SK-N-SH treated with all-trans-retinoic acid at 6 μM for 48 hours (cell line): ENCODE measurements at regions not wholly inside any gene's neighbourhood (a gene's known extent, or its start where the extent isn't known, plus 50 kb on each side); places are given as distances from the start of the nearest gene placed in this dataset.

ENCODE experiments used
- ATAC-seq: fragments of 200-7000 bp; cut with Tn5 transposase; 3 replicates; pipeline ENCODE4 v1.9.1; 2020; ENCODE audit warnings: mild to moderate bottlenecking, moderate library complexity
- ARNTL ChIP-seq: fragments of 450-650 bp; formaldehyde crosslinking; IDR thresholded peaks from 2 replicates; pipeline ENCODE4 v1.5.0; 2020; ENCODE audit warnings: low read depth, mild to moderate bottlenecking, moderate library complexity, borderline replicate concordance
- CSDC2 ChIP-seq: fragments of 250-450 bp; sonication (Bioruptor Pico); IDR thresholded peaks from 2 replicates; pipeline ENCODE4 v1.5.0; 2020; ENCODE audit warnings: mild to moderate bottlenecking, moderate library complexity
- CSRNP3 ChIP-seq: fragments of 250-450 bp; sonication (Bioruptor Pico); IDR thresholded peaks from 2 replicates; pipeline ENCODE4 v1.5.1; 2021; ENCODE audit warnings: mild to moderate bottlenecking, moderate library complexity
- ESRRG ChIP-seq: fragments of 250-450 bp; sonication (Bioruptor Pico); IDR thresholded peaks from 2 replicates; pipeline ENCODE4 v1.6.1; 2021; ENCODE audit warnings: mild to moderate bottlenecking
- GLIS3 ChIP-seq: fragments of 250-450 bp; sonication (Bioruptor Pico); IDR thresholded peaks from 2 replicates; pipeline ENCODE4 v1.5.0; 2020; ENCODE audit warnings: mild to moderate bottlenecking, moderate library complexity
- OSR1 ChIP-seq: fragments of 250-450 bp; sonication (Bioruptor Pico); IDR thresholded peaks from 2 replicates; pipeline ENCODE4 v1.8.0; 2022; ENCODE audit warnings: moderate library complexity, mild to moderate bottlenecking, inconsistent platforms
- PATZ1 ChIP-seq: fragments of 250-450 bp; sonication (Bioruptor Pico); IDR thresholded peaks from 2 replicates; pipeline ENCODE4 v1.8.0; 2020; ENCODE audit warnings: mild to moderate bottlenecking, moderate library complexity, borderline replicate concordance
- POU6F1 ChIP-seq: fragments of 250-450 bp; sonication (Bioruptor Pico); IDR thresholded peaks from 2 replicates; pipeline ENCODE4 v1.8.0; 2021; ENCODE audit warnings: low read depth, mild to moderate bottlenecking, moderate library complexity, borderline replicate concordance
- PPARA ChIP-seq: fragments of 250-450 bp; sonication (Bioruptor Pico); IDR thresholded peaks from 2 replicates; pipeline ENCODE4 v1.5.0; 2020; ENCODE audit warnings: mild to moderate bottlenecking, borderline replicate concordance
- RARB ChIP-seq: fragments of 250-450 bp; sonication (Bioruptor Pico); IDR thresholded peaks from 2 replicates; pipeline ENCODE4 v1.8.0; 2021; ENCODE audit warnings: mild to moderate bottlenecking, moderate library complexity
- SNAI2 ChIP-seq: fragments of 250-450 bp; sonication (Bioruptor Pico); IDR thresholded peaks from 2 replicates; pipeline ENCODE4 v1.5.0; 2020; ENCODE audit warnings: mild to moderate bottlenecking, moderate library complexity
- TCF4 ChIP-seq: fragments of 250-450 bp; sonication (Bioruptor Pico); IDR thresholded peaks from 2 replicates; pipeline ENCODE4 v1.8.0; 2021; ENCODE audit warnings: mild to moderate bottlenecking, moderate library complexity, borderline replicate concordance
- TOX ChIP-seq: fragments of 250-450 bp; sonication (Bioruptor Pico); IDR thresholded peaks from 2 replicates; pipeline ENCODE4 v1.8.0; 2021; ENCODE audit warnings: mild to moderate bottlenecking, moderate library complexity, borderline replicate concordance
- TSHZ2 ChIP-seq: fragments of 250-450 bp; sonication (Bioruptor Pico); IDR thresholded peaks from 2 replicates; pipeline ENCODE4 v1.5.0; 2020; ENCODE audit warnings: mild to moderate bottlenecking, moderate library complexity
- ZC3H10 ChIP-seq: fragments of 250-450 bp; sonication (Bioruptor Pico); IDR thresholded peaks from 2 replicates; pipeline ENCODE4 v1.5.1; 2021; ENCODE audit warnings: mild to moderate bottlenecking, moderate library complexity
- ZFP3 ChIP-seq: fragments of 250-450 bp; sonication (Bioruptor Pico); IDR thresholded peaks from 2 replicates; pipeline ENCODE4 v1.5.0; 2020; ENCODE audit warnings: mild to moderate bottlenecking, moderate library complexity
- ZNF565 ChIP-seq: fragments of 450-650 bp; formaldehyde crosslinking; conservative IDR thresholded peaks from 2 replicates; pipeline ENCODE4 v1.5.0; 2020; ENCODE audit warnings: low read depth, mild to moderate bottlenecking, moderate library complexity
- ZNF8 ChIP-seq: fragments of 450-650 bp; formaldehyde crosslinking; IDR thresholded peaks from 2 replicates; pipeline ENCODE4 v1.5.0; 2020; ENCODE audit warnings: mild to moderate bottlenecking, moderate library complexity

- TF ChIP-seq ZC3H10 (no peak), ZNF8 (no peak), PPARA (CRISPR knock-in tag) (no peak), RARB (CRISPR knock-in tag) (no peak), SNAI2 (CRISPR knock-in tag) (no peak), POU6F1 (no peak), TOX (CRISPR knock-in tag) (no peak), TCF4 (no peak), OSR1 (CRISPR knock-in tag) (no peak), TSHZ2 (no peak), ZFP3 (CRISPR knock-in tag) (no peak), ESRRG (CRISPR knock-in tag) (no peak), PATZ1 (CRISPR knock-in tag) (no peak)
- no peak for ATAC-seq
These were observed 108.2 kb upstream of the FAM9C start for GRCh38 chrX:13152518-13153185.

- ATAC-seq = peak; percentile 76
- TF ChIP-seq ESRRG (CRISPR knock-in tag) (no peak), CSRNP3 (CRISPR knock-in tag) (no peak), GLIS3 (CRISPR knock-in tag) (no peak), POU6F1 (no peak), ZC3H10 (no peak), RARB (CRISPR knock-in tag) (no peak), ZNF8 (no peak)
- TF ChIP-seq, all 23 proteins: peak for 0
These were observed 107.6 kb upstream of the FAM9C start for GRCh38 chrX:13151828-13152517.

GRCh38 chrX:13149702-13150350 lies 105.4 kb upstream of the FAM9C start:
- ATAC-seq = no peak
- no peak for TF ChIP-seq GLIS3 (CRISPR knock-in tag)
- no peak for TF ChIP-seq TSHZ2
- no peak for TF ChIP-seq ZNF565
- no peak for TF ChIP-seq TOX (CRISPR knock-in tag)
- no peak for TF ChIP-seq CSDC2 (CRISPR knock-in tag)
- no peak for TF ChIP-seq ARNTL (CRISPR knock-in tag)
- TF ChIP-seq ZNF8 = no peak
